C4-2B (cell line): ENCODE measurements at regions not wholly inside any gene's neighbourhood (a gene's known extent, or its start where the extent isn't known, plus 50 kb on each side); places are given as distances from the start of the nearest gene placed in this dataset.

Experiments used
- CTCF ChIP-seq: fragments of 450-650 bp; conservative IDR thresholded peaks from 2 replicates; pipeline ENCODE4 v1.5.1; 2017; ENCODE audit warnings: mild to moderate bottlenecking
- ZFX ChIP-seq: fragments of 450-650 bp; IDR thresholded peaks from 2 replicates; pipeline ENCODE4 v1.6.1; 2017

DNA sequence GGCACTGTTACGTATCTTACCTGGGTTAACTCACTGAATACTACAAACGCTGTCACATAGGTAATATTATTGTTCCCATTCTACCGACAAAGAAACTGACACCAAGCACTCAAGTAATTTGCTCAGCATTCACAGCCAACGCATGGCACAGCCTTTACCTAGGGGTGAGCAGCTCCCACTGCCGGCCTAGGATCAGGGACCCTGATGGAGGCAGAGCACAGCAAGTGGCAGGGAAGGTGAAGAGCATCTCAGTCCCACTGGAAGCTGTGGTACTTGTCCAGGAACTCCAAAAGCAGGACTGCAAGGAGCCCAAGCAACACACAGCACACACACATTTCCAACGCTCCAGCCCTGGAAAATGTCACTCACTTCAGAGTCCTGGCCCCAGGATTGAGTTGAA lies 111.8 kb upstream of the CDKN3 start:
- no peak for TF ChIP-seq CTCF
- no peak for TF ChIP-seq ZFX
